Fibroblast of pulmonary artery (primary cell): ENCODE measurements at regions not wholly inside any gene's neighbourhood (a gene's known extent, or its start where the extent isn't known, plus 50 kb on each side); places are given as distances from the start of the nearest gene placed in this dataset.

Experiments
- DNase-seq: peaks from one replicate; pipeline ENCODE4 v3.0.0-alpha.2; 2010; ENCODE audit warnings: low read depth
- H3K4me3 ChIP-seq: replicated peaks from 2 replicates; pipeline ENCODE4 v1.5.1; 2011; ENCODE audit warnings: low read depth, mild to moderate bottlenecking, control low read depth, low read length, moderate library complexity
- TF ChIP-seq, protein P1 (sequence below): IDR thresholded peaks from 2 replicates; pipeline ENCODE4 v1.5.1; 2011; ENCODE audit warnings: mild to moderate bottlenecking, control low read depth, low read length, inconsistent platforms; ENCODE audit errors: missing control alignments

DNA sequence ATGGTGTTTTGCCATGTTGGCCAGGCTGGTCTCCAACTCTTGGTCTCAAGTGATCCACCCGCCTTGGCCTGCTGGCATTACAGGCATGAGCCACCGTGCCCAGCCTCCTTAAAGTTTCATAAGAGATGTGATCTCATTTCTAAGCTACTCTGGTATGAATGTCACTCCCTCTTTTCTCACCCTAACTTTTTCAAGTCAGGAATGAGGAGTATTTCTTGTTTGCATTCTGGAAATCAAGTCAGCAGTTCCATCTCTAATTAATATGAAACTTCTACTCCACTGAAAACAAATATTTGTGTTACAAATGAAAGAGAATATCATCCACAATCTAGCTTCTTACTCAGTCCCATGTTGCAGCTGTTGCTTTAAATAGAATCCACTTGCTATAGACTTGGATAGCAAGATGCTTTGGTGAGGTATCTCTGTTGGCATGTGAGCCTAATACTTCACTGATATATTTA lies 61.3 kb downstream of the ARF6 start:
- DNase-seq = no peak
- no peak overlapping the region for H3K4me3 ChIP-seq
- TF ChIP-seq, protein P1, sequence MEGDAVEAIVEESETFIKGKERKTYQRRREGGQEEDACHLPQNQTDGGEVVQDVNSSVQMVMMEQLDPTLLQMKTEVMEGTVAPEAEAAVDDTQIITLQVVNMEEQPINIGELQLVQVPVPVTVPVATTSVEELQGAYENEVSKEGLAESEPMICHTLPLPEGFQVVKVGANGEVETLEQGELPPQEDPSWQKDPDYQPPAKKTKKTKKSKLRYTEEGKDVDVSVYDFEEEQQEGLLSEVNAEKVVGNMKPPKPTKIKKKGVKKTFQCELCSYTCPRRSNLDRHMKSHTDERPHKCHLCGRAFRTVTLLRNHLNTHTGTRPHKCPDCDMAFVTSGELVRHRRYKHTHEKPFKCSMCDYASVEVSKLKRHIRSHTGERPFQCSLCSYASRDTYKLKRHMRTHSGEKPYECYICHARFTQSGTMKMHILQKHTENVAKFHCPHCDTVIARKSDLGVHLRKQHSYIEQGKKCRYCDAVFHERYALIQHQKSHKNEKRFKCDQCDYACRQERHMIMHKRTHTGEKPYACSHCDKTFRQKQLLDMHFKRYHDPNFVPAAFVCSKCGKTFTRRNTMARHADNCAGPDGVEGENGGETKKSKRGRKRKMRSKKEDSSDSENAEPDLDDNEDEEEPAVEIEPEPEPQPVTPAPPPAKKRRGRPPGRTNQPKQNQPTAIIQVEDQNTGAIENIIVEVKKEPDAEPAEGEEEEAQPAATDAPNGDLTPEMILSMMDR = no peak

DNA sequence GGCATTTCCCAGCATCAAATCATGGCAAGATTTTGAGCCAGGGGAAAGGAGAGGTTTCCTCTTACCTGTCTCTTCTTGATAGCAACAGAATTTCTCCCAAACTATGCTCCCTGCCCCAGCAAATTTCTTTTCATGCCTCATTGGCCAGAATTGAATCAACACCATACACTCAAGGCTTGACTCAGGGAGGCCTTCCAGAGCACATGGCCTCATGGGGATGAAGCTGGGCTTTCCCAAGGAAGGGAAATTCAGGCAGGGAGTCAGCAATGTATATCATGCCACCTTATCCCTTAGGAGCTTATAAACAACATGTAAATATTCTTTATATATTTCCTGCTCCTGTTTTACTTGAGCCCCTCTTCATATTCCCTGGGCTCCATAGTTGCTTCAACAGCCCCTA lies 62.1 kb downstream of the ARF6 start:
- TF ChIP-seq, protein P1 = no peak
- DNase-seq = no peak
- H3K4me3 ChIP-seq = no peak overlapping the region

DNA sequence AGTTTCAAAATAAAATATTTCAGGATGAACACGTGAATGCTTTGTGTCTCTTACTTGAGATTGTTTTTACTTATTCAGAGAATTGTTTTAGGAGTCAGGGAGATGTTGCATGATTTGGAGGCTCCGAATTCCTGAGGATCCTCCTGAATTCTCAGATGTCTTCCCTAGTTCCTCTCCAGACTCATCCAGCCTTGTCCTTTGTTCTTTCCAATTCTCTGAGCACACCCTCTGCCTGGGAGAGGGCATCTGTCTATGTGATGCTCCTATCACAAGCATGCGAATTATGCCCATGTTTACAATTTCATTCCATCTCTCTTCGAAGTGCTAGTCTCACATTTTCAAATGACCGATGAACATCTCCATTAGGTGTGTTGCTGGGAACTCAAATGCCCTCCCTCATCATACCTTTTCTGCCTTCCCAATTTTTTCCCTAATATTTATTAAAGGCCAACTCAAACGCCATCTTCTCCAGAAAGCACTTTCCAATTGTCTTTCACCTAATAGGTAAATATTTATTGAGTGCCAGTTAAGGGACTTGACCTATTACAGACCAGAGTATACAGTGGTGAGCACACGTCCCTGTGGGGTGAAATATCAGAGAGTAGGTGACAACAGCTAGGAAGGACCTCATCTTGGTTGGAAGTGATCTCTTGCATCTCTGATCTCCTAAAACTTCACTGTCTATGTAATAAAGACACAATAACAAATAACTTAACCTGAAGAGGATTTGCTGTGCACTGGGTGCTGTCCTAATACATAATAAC lies 64.4 kb downstream of the ARF6 start:
- no peak for DNase-seq
- H3K4me3 ChIP-seq = no peak overlapping the region
- TF ChIP-seq, protein P1 = no peak

- TF ChIP-seq, protein P1 = no peak
- H3K4me3 ChIP-seq = no peak overlapping the region
- DNase-seq = no peak
Observed at GRCh38 chr14:49959822-49960408, 67.0 kb downstream of the ARF6 start.

GRCh38 chr14:49960453-49960852 lies 67.6 kb downstream of the ARF6 start:
- H3K4me3 ChIP-seq = no peak overlapping the region
- DNase-seq = no peak

GRCh38 chr14:49961270-49962222 lies 68.7 kb downstream of the ARF6 start:
- DNase-seq = no peak
- TF ChIP-seq, protein P1 = no peak
- H3K4me3 ChIP-seq = no peak overlapping the region

More at GRCh38 chr14:49960453-49960852, 67.6 kb downstream of the ARF6 start:
- TF ChIP-seq, protein P1 = no peak
